GM19438 (cell line): ENCODE measurements at regions not wholly inside any gene's neighbourhood (a gene's known extent, or its start where the extent isn't known, plus 50 kb on each side); places are given as distances from the start of the nearest gene placed in this dataset.
"Not testable (repeated sequence)": the region's sequence is repeated elsewhere in the genome, so short reads cannot be mapped to it uniquely, and the experiment has no call there.

ENCODE experiments used
- ATAC-seq: cut with Tn5 transposase; IDR thresholded peaks from one replicate; pipeline ENCODE4 v1.9.1; 2021; ENCODE audit warnings: low read depth; ENCODE audit not compliant: unreplicated experiment

DNA sequence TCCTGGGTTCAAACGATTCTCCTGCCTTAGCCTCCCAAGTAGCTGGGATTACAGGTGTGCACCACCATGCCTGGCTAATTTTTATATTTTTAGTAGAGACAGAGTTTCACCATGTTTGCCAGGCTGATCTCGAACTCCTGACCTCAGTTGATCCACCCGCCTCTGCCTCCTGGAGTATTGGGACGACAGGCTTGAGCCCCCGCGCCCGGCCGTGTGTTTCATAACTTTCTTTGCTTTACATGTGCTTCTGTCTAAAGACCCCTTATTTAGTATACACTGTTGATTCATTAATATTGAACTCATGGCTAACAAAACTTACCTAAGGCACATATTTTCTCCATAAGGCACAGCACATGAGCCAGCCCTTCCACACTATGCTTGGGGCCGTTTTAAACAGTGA, 125.6 kb upstream of the ATP10A start:
- not testable (repeated sequence) for ATAC-seq

DNA sequence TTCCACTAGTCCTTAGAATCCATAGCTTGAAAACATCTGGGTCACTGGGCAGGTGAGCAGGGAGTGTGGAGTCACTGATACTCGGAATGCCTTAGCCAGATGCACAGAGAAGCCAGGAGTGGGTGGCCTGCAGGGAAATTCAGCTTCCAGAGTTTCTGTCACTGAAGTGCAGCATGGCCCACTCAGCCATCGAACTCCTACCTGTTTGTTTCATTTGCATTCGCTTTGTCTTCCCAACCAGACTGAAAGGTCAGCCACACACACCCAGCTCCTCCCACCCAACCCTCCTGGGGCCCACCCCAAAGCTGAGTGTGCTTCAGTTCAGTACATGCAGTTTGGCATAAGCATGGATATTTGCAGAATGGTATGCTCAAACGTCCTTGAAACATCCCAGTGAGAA, 124.5 kb upstream of the ATP10A start:
- ATAC-seq, result no peak

DNA sequence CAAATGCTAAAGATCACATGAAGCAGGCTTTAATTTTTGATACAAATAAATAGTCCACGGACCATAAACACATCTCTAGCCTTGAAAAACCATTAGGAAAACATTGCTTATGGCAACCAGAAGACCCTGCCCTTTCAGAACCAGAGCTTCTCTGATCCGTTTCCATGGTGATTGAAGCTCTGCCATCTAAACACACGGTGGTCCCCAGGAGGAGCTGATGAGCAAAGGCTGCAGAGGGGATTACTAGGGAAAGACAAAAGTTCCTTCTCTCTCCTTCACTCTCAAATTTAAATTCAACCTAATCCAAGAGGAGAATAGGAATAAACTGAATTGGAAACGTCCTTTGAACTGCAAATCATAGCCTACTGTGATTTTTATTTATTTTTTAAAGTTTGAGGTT, 122.0 kb upstream of the ATP10A start:
- ATAC-seq, result no peak

DNA sequence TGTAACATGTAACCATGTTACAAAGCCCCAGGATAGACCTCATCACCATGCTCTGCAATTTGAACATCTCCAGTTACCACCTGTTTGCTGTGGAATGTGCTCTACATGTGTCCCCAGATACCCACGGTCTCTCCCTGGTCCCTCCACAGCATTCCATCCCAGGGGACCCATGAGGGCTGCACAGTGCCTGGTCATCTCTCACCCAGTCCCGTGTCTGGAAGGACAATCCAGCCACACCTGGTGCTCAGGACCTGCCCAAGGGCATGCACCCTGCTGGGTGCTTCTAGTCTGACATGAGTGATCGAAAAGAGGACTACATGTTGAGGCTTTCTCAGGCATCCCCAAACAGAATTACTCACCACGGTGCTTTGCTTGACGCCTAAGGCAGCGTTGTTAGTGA, 119.6 kb upstream of the ATP10A start:
- no peak for ATAC-seq

DNA sequence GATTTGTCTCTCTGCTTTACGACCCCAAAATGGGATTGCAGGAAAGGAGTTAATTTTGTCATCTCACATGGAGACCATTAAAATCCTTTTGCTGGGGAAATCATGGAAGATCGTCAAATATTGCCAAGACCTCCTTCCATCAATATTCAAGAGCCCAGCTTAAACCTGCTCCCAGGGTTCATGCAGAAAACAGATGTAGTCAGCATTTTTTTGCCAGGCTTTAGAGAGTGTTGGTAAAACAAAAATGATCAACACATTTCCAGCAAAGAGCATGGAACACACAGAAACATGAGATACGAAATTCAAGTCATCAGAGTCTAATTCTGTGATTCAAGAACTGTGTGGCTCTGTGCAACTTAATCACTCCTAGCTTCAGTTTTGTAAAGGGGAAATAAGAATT, 118.0 kb upstream of the ATP10A start:
- ATAC-seq, result no peak

DNA sequence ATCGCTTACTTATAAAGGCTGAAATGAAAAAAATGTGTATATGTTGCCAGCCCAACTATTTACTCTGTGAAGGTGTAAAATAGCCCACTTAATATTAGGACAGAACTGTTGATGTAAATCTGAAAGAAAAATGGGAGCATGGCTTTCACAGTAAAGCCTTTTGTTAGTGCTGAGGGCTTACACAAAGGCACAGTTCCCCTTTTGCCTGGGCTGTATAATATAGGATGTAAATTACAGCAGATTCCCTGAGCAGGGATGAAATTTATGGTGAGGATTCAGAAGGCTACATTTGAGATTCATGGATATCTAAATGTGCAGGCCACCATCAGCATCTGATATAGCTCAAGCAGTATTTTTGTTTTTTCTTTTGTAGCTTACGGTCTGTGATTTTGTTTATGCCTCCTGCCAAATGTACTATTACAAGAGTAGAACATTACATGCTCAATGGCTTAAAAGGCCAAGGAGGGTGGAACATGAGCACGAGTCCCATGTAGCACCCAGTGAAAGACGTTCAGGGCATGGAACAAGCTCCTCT, 109.1 kb upstream of the ATP10A start:
- ATAC-seq, result no peak

DNA sequence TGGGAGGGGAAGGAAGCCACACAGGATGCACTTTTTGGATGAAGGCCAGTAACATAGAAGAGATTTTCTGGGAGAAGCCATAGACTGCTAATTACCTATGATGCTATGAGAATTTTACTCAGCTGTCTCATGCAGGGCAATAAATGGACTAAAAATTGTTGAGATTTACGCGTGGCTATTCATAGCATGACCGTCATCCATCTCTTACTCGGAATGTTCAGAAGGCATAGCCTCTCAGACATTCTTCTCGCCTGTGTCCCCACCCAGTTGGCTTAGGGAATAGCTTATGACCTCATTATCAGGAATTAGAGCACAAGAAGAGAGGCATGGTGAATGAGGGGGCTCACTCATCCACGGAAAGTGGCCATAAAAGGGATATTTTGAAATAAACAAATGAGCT, 107.9 kb upstream of the ATP10A start:
- ATAC-seq, result no peak

DNA sequence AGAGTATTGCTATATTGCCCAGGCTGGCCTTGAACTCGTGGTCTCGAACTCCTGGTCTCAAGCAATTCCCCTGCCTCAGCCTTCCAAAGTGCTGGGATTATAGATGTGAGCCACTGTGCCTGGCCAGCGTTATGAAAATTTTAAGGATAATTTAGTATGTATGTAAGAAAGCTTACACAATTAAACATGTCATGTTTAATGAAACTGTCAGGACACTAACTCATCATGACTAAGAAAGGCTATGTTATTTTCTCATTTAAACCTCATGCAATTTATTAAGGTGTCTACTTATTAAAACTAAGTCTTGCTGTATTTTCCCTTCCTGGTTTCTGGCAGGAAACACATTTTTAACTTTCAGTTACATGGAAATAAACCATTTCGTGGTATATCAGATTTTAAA, 106.8 kb upstream of the ATP10A start:
- no peak for ATAC-seq

DNA sequence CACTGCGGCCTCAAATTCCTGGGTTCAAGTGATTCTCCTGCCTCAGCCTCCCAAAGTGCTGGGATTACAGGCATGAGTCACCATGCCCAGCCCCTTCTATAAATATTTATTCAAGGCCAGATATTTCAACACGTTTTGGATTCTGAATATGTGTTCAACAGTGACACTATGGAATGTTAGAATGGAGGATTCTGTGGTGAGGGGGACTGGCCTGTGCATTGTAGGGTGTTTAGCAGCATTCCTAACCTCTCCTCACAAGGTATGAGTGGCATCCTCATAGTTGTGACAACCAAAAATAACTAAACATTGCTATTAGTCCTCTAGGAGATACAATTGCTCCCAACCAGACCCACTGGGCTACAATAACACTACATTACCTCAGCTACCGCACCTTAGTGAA, 104.0 kb upstream of the ATP10A start:
- no peak for ATAC-seq

DNA sequence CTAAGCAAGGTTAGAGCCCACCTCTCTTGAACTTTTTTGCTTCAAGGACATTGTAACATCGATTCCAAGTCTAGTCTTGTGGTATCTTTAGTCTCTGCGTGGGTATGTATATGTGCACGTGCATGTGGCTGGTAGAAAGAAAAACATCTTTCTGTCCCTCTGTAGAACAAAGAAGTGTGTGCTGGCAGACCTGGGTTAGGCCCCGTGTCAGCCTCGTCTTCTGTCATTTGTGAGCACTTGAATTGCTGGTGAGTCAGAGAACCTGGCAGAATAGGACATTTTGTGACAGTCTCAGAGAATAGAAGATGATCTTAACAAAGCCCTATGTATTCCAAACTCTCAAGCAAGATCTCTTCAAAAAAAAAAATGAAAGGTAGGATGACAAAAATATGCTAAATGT, 102.2 kb upstream of the ATP10A start:
- no peak for ATAC-seq

DNA sequence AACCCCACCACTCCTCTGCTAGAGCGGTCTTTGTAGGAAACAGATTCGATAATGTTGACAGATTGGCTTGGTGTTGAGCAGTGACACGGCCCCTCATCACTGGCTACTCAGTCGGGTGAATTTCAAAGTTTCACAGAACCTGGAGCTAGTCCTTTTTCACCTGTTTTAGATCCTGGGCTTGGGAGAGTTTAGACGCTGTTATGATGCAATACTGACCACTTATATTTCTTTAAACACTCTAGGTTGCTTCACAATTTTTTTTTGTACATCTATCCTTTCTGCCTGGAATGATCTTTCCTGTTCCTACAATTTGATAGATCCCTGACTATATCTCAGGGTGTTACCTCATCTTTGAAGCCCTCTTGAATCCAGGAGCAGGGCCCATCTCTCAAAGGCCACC, 97.1 kb upstream of the ATP10A start:
- ATAC-seq, result no peak

DNA sequence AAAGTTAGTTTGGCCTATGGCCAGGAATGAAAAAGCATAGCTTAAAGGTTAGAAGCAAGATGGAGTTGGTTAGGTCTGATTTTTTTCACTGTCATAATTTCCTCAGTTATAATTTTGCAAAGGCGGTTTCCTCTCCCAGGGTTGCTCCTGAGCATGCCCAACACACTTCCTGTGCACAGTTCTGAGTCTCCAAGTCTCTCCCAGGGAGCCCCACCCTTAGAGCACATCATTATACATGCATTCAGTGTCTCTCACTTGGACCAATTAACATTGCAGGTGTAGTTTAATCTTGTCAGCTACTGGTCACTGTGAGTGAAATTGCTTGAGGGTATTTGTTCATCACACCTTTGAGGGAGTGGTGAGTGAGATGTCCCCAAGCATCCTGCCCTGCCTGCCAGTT, 96.0 kb upstream of the ATP10A start:
- ATAC-seq, result no peak

DNA sequence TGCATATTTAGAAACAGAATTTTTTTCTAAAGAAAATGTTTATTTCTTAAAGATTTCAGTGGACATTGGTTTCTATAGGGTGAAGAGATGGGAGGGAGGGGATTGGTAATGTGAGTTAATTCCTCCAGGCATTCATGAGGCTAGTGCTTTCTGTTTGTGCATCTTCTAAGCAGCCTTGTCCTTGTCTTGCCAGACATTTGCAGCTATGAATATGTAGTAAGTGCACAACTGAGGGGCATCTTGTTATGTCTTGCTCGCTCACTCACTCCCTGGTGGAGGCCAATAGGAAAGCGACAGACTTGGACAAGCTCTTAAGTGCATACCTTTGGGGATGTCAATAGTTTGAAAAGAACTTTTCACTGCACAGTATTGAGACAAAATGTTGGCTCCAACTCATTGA, 92.5 kb upstream of the ATP10A start:
- ATAC-seq, result no peak

DNA sequence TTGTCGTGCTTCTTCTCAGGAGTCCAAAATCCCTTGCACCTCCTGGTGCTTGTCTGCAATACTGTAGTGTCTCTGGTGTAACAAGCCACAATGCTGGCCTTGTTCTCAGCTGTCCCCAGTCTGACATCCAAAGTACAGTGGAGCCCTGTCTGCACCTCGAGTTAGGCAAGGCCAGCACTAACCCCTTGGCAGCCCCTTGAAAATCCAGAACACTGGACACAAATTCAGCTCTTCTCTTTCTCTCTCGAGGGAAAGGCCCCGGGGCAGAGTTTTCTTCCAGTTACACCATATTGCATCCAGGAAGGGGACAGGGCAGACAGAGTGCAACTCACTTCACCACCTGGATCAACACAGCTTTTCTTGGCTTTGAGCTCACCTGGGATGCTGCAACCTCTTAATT, 91.3 kb upstream of the ATP10A start:
- no peak for ATAC-seq

DNA sequence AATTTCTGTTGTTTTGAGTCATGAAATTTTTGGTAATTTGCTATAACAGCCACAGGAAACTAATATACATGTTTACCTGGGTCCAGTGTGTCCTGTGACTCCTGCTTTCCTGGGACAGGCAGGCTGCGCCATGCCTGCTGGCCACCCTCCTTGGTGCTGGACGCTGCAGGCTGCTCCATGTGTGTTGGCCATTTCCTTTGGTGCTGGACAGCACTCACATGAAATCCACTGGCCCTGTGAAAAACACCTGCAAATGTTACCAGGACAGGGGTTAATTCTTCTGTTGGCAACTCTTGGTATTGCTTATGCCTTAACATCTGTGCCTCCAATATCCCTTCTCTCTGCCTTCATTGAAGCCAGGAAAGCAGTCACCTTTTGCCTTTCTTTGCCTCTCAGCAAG, 86.9 kb upstream of the ATP10A start:
- no peak for ATAC-seq

DNA sequence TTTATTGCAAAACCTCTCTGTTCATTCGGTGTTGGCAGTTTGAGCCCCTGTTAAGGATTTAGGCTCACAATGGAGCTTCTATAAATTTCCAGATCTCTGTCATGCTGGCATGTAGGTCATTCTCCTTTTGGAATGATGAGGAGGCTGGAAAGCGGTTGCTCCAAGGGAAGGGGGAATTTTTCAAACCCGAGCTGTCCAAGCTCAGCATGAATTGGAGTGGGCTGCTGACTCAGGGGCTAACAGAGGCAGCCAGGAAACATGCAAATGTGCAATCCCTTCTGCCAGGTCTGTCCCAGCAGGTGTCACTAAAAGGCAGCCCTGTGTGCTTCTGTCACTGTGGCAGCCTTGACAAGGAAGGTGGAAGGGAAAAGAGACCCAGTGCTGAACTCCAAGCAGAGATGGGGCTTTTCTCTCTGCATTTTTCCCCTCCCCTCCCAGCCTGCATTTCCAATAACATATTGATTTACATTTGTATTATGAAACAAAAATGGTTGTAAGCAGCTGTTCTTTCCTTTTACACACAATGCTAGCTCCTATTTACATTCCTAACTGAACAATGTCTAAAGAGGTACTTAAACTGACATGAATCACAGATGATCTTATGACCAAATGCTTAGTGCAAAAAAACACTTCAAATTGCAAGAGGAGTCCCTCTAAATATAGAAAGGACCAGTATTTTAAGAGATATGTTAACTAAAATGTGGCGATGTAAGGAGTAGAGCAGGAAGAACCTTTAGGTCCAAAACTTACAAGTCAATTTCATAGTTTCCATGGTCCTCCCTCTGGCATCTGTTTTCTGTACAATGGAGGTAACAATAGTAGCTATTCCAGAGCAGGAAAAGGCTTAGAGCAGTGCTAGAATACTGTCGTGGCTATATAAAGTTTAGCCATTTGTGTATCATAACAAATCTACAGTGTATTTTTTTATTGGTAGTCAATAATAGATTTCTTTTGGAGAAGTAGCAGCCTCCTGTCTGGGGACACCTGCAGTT, 84.5 kb upstream of the ATP10A start:
- no peak for ATAC-seq

DNA sequence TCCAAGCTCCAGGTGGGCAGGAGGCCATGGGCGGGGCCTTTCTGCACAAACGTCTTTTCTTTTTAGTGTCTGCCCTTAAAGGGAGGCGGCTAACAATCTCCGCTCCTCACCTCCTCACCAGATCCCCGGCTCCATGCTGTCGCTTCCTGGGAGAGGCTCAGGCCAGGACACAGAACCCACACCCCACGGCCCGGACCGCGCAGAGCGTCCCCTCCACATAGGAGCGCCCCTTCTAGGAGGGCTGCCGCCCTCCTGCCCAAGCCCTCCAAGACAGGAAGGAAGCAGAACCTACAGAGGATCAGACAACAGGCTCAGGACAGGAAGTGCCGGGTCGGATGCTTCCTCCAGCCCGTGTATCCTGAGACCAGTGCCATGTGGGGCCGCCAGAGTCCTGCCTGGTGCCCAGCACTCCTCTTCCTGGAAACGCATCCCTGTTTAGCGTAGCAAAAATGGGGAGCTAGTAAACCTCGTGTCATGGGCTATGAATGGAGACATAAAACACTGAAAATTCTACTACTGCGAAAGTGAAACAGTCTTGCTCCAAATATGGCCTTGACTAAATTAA, 83.2 kb upstream of the ATP10A start:
- no peak for ATAC-seq

DNA sequence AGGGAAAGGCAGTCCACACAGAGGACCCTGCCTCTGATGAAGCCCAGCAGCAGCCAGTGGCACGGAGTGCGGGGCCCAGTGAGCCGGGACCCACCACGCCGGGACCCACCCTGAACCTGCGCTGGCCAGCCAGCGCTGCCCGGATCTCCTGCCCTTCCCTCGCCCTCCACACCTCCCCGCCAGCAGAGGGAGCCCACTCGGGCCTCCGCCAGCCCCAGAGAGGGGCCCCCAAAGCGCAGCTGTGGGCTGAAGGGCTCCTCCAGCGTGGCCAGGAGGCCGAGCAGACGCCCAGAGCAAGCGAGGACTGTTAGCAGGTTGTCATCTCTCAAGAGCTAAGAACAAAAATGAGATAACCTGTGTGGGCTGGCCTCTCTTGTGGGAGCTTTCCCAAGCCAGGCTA, 81.3 kb upstream of the ATP10A start:
- no peak for ATAC-seq

DNA sequence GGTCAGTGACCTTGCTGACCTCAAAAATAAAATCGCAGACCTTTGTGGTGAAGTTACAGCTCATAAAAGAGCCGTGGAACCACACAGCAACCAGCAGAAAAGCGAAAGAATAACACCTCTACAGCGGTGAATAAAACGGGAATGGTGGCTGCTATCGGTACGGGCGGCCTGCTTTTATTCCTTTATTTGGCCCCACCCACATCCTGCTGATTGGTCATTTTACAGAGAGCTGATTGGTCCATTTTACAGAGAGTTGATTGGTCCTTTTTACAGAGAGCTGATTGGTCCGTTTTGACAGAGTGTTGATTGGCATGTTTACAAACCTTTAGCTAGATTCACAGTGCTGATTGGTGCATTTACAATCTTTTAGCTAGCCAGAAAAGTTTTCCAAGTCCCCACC, 80.7 kb upstream of the ATP10A start:
- ATAC-seq, result no peak

DNA sequence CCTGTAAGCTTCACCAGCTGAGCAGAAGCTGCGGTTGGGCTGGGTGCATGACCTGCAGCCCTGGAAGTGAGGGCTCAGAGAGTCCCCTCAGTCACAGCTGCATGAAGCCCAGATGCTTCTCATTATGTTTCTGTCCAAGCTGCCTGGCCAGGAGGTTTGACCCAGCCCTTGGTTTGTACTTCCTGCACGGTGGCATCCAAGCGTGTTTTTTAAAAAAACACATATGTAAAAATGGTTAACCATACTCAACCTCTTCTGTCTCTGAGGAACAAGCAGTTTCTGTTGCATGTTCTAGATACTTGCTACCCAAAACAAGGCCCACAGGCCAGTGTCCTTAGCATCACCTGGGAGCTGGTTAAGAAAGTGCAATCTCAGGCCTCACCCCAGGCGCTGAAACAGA, 76.0 kb upstream of the ATP10A start:
- ATAC-seq, result peak; percentile 94

DNA sequence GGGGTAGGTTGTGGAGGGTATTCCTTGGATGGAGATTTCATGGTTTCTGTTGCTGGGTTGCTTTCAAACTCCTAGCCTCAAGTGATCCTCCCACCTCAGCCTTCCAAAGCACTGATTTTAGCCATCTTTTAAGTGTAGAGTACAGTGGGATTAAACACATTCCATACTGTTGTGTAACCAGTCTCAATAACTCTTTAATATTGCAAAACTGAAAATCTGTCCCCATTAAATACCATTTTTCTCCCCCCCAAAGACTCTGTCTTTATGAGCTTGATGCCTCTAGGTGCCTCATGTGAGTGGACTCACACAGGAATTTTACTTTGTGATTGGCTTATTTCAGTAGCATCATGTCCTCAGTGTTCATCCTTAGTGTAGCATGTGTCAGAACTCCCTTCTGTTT, 74.7 kb upstream of the ATP10A start:
- no peak for ATAC-seq

DNA sequence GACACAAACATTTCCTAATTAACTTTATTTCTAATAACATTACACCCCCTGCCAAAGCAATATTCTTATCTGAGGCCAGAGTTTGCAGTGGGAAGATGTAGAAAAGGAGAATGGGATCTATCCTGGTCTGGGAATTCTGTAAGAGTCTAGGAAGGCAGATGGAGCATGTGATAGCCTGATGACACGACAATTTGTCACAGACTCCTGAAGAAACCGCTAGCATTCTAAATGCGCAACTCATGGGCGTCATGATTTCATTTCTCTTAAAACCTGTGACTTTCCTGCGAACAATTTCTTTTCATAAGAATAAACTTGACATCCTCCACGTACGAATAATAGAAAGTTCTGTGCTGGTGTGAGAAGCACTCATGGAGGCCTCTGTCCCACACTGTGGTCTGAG, 72.9 kb upstream of the ATP10A start:
- ATAC-seq, result no peak
